K562 (cell line): ENCODE measurements at regions not wholly inside any gene's neighbourhood (a gene's known extent, or its start where the extent isn't known, plus 50 kb on each side); places are given as distances from the start of the nearest gene placed in this dataset.

ENCODE experiments used
- BCL6 ChIP-seq: fragments of 250-450 bp; sonication (Bioruptor Pico); IDR thresholded peaks from 2 replicates; pipeline ENCODE4 v1.4.0; 2020
- CTCF ChIP-seq, 3 experiments: IDR thresholded peaks in 2 of 3; conservative IDR thresholded peaks in 1 of 3; 2 replicates each; pipeline ENCODE4 v1.5.1; 2011 to 2012; ENCODE audit warnings: low read length in 3 of 3, mild to moderate bottlenecking in 3 of 3, control low read depth in 2 of 3, improper control_type of control experiment in 1 of 3, inconsistent platforms in 1 of 3, low read depth in 1 of 3, mixed read lengths in 1 of 3, moderate library complexity in 1 of 3; ENCODE audit not compliant: insufficient read depth in 2 of 3
- ETV6 ChIP-seq, 3 experiments: fragments of 150-350 bp in 1 of 3; sonication (generic) in 1 of 3; formaldehyde crosslinking in 1 of 3; IDR thresholded peaks; 2 replicates each; pipeline versions ENCODE4 v1.6.1 to v1.8.0; 2014 to 2022; ENCODE audit warnings: borderline replicate concordance in 2 of 3, low read depth in 2 of 3, antibody characterized with exemption in 1 of 3, low read length in 1 of 3, mild to moderate bottlenecking in 1 of 3, missing genetic modification reagents in 1 of 3
- FOXJ3 ChIP-seq: sonication (generic); formaldehyde crosslinking; IDR thresholded peaks from 2 replicates; pipeline ENCODE4 v1.4.0; 2020; ENCODE audit warnings: mild to moderate bottlenecking, missing genetic modification reagents
- KDM4B ChIP-seq, 2 experiments: fragments of 450-650 bp in 1 of 2; sonication (generic) in 1 of 2; IDR thresholded peaks; 2 replicates each; pipeline ENCODE4 v1.6.1; 2016 to 2017; ENCODE audit warnings: borderline replicate concordance in 2 of 2, antibody characterized with exemption in 1 of 2, low read depth in 1 of 2, mild to moderate bottlenecking in 1 of 2
- MEF2D ChIP-seq: conservative IDR thresholded peaks from 2 replicates; pipeline ENCODE4 v1.6.1; 2016; ENCODE audit warnings: low read depth, missing genetic modification characterization, missing compliant biosample characterization
- MYC ChIP-seq, 2 experiments: fragments of 250-450 bp in 1 of 2; sonication (Bioruptor Pico) in 1 of 2; IDR thresholded peaks; 2 replicates each; pipeline versions ENCODE4 v1.5.1 to v1.6.1; 2012 to 2021; ENCODE audit warnings: low read depth in 2 of 2, borderline replicate concordance in 1 of 2, improper control_type of control experiment in 1 of 2, low read length in 1 of 2, mild to moderate bottlenecking in 1 of 2, moderate library complexity in 1 of 2
- POLR2AphosphoS5 ChIP-seq: IDR thresholded peaks from 2 replicates; pipeline ENCODE4 v1.6.1; 2011; ENCODE audit warnings: mild to moderate bottlenecking, low read depth, low read length, moderate library complexity; ENCODE audit not compliant: control insufficient read depth, insufficient read depth
- POLR2B ChIP-seq: fragments of 450-650 bp; IDR thresholded peaks from 2 replicates; pipeline ENCODE4 v1.6.1; 2018; ENCODE audit warnings: low read depth; ENCODE audit not compliant: partially characterized antibody
- TEAD4 ChIP-seq, 2 experiments: sonication (generic) in 1 of 2; formaldehyde crosslinking in 1 of 2; IDR thresholded peaks; 2 replicates each; pipeline versions ENCODE4 v1.6.1 to v1.8.0; 2012 to 2022; ENCODE audit warnings: borderline replicate concordance in 1 of 2, inconsistent platforms in 1 of 2, low read length in 1 of 2, mild to moderate bottlenecking in 1 of 2, missing genetic modification reagents in 1 of 2
- TF ChIP-seq, protein P1 (sequence below): fragments of 450-650 bp; IDR thresholded peaks from 2 replicates; pipeline ENCODE4 v1.6.1; 2018; ENCODE audit warnings: mild to moderate bottlenecking, low read depth; ENCODE audit not compliant: partially characterized antibody
- TF ChIP-seq, protein P2 (sequence below): sonication (generic); formaldehyde crosslinking; IDR thresholded peaks from 2 replicates; pipeline ENCODE4 v1.9.0; 2022; ENCODE audit warnings: mild to moderate bottlenecking, missing genetic modification reagents

DNA sequence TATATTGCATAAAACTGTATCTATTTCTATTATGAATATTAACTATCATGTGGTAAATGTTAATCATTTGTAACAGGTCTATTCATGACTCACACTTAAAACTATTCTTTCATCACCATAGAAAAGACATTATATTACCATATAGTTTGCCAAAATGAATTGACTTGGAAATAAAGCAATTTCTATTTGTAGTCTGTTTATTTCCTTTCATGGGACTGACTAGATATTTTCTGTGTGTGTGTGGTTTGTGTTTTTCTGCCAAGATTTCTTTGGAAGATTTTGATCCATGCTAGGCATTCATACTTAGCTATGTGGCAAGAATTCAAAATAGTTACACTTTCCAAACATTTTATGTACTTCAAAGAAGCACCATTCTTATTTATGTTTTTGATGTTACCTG lies 522.5 kb upstream of the AGTR1 start:
- TF ChIP-seq, protein P1, sequence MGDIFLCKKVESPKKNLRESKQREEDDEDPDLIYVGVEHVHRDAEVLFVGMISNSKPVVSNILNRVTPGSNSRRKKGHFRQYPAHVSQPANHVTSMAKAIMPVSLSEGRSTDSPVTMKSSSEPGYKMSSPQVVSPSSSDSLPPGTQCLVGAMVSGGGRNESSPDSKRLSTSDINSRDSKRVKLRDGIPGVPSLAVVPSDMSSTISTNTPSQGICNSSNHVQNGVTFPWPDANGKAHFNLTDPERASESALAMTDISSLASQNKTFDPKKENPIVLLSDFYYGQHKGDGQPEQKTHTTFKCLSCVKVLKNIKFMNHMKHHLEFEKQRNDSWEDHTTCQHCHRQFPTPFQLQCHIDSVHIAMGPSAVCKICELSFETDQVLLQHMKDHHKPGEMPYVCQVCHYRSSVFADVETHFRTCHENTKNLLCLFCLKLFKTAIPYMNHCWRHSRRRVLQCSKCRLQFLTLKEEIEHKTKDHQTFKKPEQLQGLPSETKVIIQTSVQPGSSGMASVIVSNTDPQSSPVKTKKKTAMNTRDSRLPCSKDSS = no peak
- no peak for TF ChIP-seq CTCF (IDR thresholded peaks at IDR 0.05 in 2 of 3, conservative IDR thresholded peaks at IDR 0.05 in 1 of 3; ENCODE audit: insufficient read depth in 2 of 3, low read depth in 1 of 3, low read length in 3 of 3)
- TF ChIP-seq, protein P2, sequence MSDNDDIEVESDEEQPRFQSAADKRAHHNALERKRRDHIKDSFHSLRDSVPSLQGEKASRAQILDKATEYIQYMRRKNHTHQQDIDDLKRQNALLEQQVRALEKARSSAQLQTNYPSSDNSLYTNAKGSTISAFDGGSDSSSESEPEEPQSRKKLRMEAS (CRISPR knock-in tag) = no peak
- TF ChIP-seq MEF2D (tag) = no peak
- no peak for TF ChIP-seq MYC (IDR thresholded peaks at IDR 0.05; ENCODE audit: low read depth, low read length)
- no peak for TF ChIP-seq MYC (CRISPR knock-in tag; IDR thresholded peaks at IDR 0.05; ENCODE audit: borderline replicate concordance, low read depth)
- TF ChIP-seq ETV6 (IDR thresholded peaks at IDR 0.05; ENCODE audit: borderline replicate concordance in 1 of 2, low read depth in 2 of 2, low read length in 1 of 2) = no peak
- TF ChIP-seq ETV6 (CRISPR knock-in tag; IDR thresholded peaks at IDR 0.05; ENCODE audit: borderline replicate concordance) = no peak
- TF ChIP-seq BCL6 = no peak
- TF ChIP-seq POLR2AphosphoS5 = no peak
- TF ChIP-seq KDM4B (IDR thresholded peaks at IDR 0.05; ENCODE audit: borderline replicate concordance in 2 of 2, low read depth in 1 of 2) = no peak
- TF ChIP-seq TEAD4 (IDR thresholded peaks at IDR 0.05; ENCODE audit: low read length) = no peak
- TF ChIP-seq TEAD4 (CRISPR knock-in tag; IDR thresholded peaks at IDR 0.05; ENCODE audit: borderline replicate concordance) = no peak
- TF ChIP-seq FOXJ3 (CRISPR knock-in tag) = no peak
- TF ChIP-seq POLR2B = no peak
